HEK293 (cell line): ENCODE measurements at regions not wholly inside any gene's neighbourhood (a gene's known extent, or its start where the extent isn't known, plus 50 kb on each side); places are given as distances from the start of the nearest gene placed in this dataset.
A peak's percentile ranks its signal among the peaks of the same experiment; 100 is the strongest.
"Not testable (repeated sequence)": the region's sequence is repeated elsewhere in the genome, so short reads cannot be mapped to it uniquely, and the experiment has no call there.

Experiments used
- CTCF ChIA-PET: fragments of 350-600 bp; formaldehyde crosslinking; extraction: SDS; loops from one replicate; lab custom pipeline; 2021; ENCODE audit warnings: antibody characterized with exemption; lab: Yijun Ruan, JAX
- POLR2A ChIA-PET: fragments of 300-600 bp; formaldehyde crosslinking; extraction: SDS; loops from one replicate; lab custom pipeline; 2020; ENCODE audit warnings: antibody characterized with exemption, inconsistent platforms; lab: Yijun Ruan, JAX
- H3K27ac ChIP-seq: fragments of 200-500 bp; sonication (Bioruptor generic); 2 replicates; pipeline ENCODE4 v1.5.1; 2014; ENCODE audit warnings: low read depth, low read length, control low read depth, inconsistent platforms; ENCODE audit errors: extremely low read depth
- H3K36me3 ChIP-seq, 2 experiments: fragments of 200-500 bp in 1 of 2; sonication (Bioruptor generic) in 1 of 2; 1 replicate in 1 of 2; 2 replicates in 1 of 2; pipeline ENCODE4 v1.5.1; 2014 to 2017; ENCODE audit warnings: inconsistent platforms in 2 of 2, low read length in 2 of 2; ENCODE audit not compliant: control insufficient read depth in 2 of 2, insufficient read depth in 1 of 2
- H3K4me1 ChIP-seq: fragments of 200-500 bp; sonication (Bioruptor generic); 2 replicates; pipeline ENCODE4 v1.5.1; 2014; ENCODE audit warnings: mild to moderate bottlenecking, low read length, inconsistent platforms; ENCODE audit not compliant: control insufficient read depth, insufficient read depth
- H3K4me3 ChIP-seq: 2 replicates; pipeline ENCODE4 v1.5.1; 2011; ENCODE audit warnings: low read depth, mild to moderate bottlenecking, control low read depth, low read length, moderate library complexity
- H3K9me3 ChIP-seq: fragments of 200-500 bp; sonication (Bioruptor generic); 2 replicates; pipeline ENCODE4 v1.5.1; 2014; ENCODE audit warnings: low read depth, low read length, inconsistent platforms; ENCODE audit not compliant: control insufficient read depth, insufficient read depth
- AEBP2 ChIP-seq: fragments of 450-650 bp; formaldehyde crosslinking; IDR thresholded peaks from 2 replicates; pipeline ENCODE4 v1.5.1; 2016; ENCODE audit warnings: missing biosample characterization, missing genetic modification characterization, borderline replicate concordance
- BCL11A ChIP-seq: fragments of 450-650 bp; formaldehyde crosslinking; IDR thresholded peaks from 2 replicates; pipeline ENCODE4 v1.5.1; 2016; ENCODE audit warnings: low read depth, missing biosample characterization, missing genetic modification characterization
- ELK4 ChIP-seq: IDR thresholded peaks from 2 replicates; pipeline ENCODE4 v1.6.1; 2011; ENCODE audit warnings: mild to moderate bottlenecking, low read depth, low read length, borderline replicate concordance
- GFI1B ChIP-seq: fragments of 450-650 bp; formaldehyde crosslinking; IDR thresholded peaks from 2 replicates; pipeline ENCODE4 v1.5.1; 2016; ENCODE audit warnings: missing biosample characterization, missing genetic modification characterization
- GLI4 ChIP-seq: fragments of 450-650 bp; formaldehyde crosslinking; IDR thresholded peaks from 2 replicates; pipeline ENCODE4 v1.5.1; 2016; ENCODE audit warnings: missing biosample characterization, missing genetic modification characterization
- YY1 ChIP-seq: fragments of 450-650 bp; formaldehyde crosslinking; IDR thresholded peaks from 2 replicates; pipeline ENCODE4 v1.5.1; 2018; ENCODE audit warnings: missing biosample characterization, missing genetic modification characterization
- YY2 ChIP-seq: fragments of 450-650 bp; formaldehyde crosslinking; IDR thresholded peaks from 2 replicates; pipeline ENCODE4 v1.5.1; 2016; ENCODE audit warnings: missing biosample characterization, missing genetic modification characterization
- ZFHX2 ChIP-seq: fragments of 450-650 bp; formaldehyde crosslinking; conservative IDR thresholded peaks from 2 replicates; pipeline ENCODE4 v1.5.1; 2016; ENCODE audit warnings: missing biosample characterization, missing genetic modification characterization
- ZNF146 ChIP-seq: fragments of 450-650 bp; formaldehyde crosslinking; IDR thresholded peaks from 2 replicates; pipeline ENCODE4 v1.5.1; 2016; ENCODE audit warnings: missing biosample characterization, missing genetic modification characterization
- ZNF169 ChIP-seq: fragments of 450-650 bp; formaldehyde crosslinking; IDR thresholded peaks from 2 replicates; pipeline ENCODE4 v1.5.1; 2016; ENCODE audit warnings: missing biosample characterization, missing genetic modification characterization
- ZNF223 ChIP-seq: fragments of 450-650 bp; formaldehyde crosslinking; IDR thresholded peaks from 2 replicates; pipeline ENCODE4 v1.5.1; 2016; ENCODE audit warnings: missing biosample characterization, missing genetic modification characterization
- ZNF324 ChIP-seq: fragments of 450-650 bp; formaldehyde crosslinking; IDR thresholded peaks from 2 replicates; pipeline ENCODE4 v1.5.1; 2016; ENCODE audit warnings: missing biosample characterization, missing genetic modification characterization
- ZNF433 ChIP-seq: fragments of 450-650 bp; formaldehyde crosslinking; IDR thresholded peaks from 2 replicates; pipeline ENCODE4 v1.5.1; 2016; ENCODE audit warnings: missing biosample characterization, missing genetic modification characterization, low read depth
- ZNF501 ChIP-seq: fragments of 450-650 bp; formaldehyde crosslinking; IDR thresholded peaks from 2 replicates; pipeline ENCODE4 v1.5.1; 2016; ENCODE audit warnings: missing biosample characterization, missing genetic modification characterization
- ZNF514 ChIP-seq: fragments of 450-650 bp; formaldehyde crosslinking; IDR thresholded peaks from 2 replicates; pipeline ENCODE4 v1.5.1; 2016; ENCODE audit warnings: missing biosample characterization, missing genetic modification characterization
- ZNF518A ChIP-seq: fragments of 450-650 bp; formaldehyde crosslinking; conservative IDR thresholded peaks from 2 replicates; pipeline ENCODE4 v1.5.1; 2016; ENCODE audit warnings: low read depth, missing biosample characterization, missing genetic modification characterization
- ZNF585B ChIP-seq: fragments of 450-650 bp; formaldehyde crosslinking; IDR thresholded peaks from 2 replicates; pipeline ENCODE4 v1.5.1; 2016; ENCODE audit warnings: missing biosample characterization, missing genetic modification characterization
- ZNF660 ChIP-seq: fragments of 450-650 bp; IDR thresholded peaks from 2 replicates; pipeline ENCODE4 v1.5.1; 2018; ENCODE audit warnings: missing biosample characterization, mild to moderate bottlenecking, missing genetic modification characterization
- ZNF837 ChIP-seq: fragments of 450-650 bp; formaldehyde crosslinking; IDR thresholded peaks from 2 replicates; pipeline ENCODE4 v1.5.1; 2016; ENCODE audit warnings: missing biosample characterization, missing genetic modification characterization
- ZNF843 ChIP-seq: fragments of 450-650 bp; formaldehyde crosslinking; IDR thresholded peaks from 2 replicates; pipeline ENCODE4 v1.5.1; 2016; ENCODE audit warnings: missing biosample characterization, missing genetic modification characterization
- ZSCAN16 ChIP-seq: fragments of 450-650 bp; formaldehyde crosslinking; IDR thresholded peaks from 2 replicates; pipeline ENCODE4 v1.5.1; 2016; ENCODE audit warnings: missing biosample characterization, missing genetic modification characterization
- ZSCAN5A ChIP-seq: fragments of 450-650 bp; formaldehyde crosslinking; IDR thresholded peaks from 2 replicates; pipeline ENCODE4 v1.5.1; 2016; ENCODE audit warnings: missing biosample characterization, missing genetic modification characterization

- H3K4me1 ChIP-seq, H3K27ac ChIP-seq, H3K36me3 ChIP-seq, CTCF ChIA-PET, H3K9me3 ChIP-seq, H3K4me3 ChIP-seq, POLR2A ChIA-PET: not testable (repeated sequence)
- TF ChIP-seq ZNF146 (tag by site-specific recombination), result peak; percentile 63
Observed at GRCh38 chr13:65564561-65564960, 1665.6 kb downstream of the PCDH9 start.

GRCh38 chr13:65562305-65562704, 1667.8 kb downstream of the PCDH9 start:
- Histone ChIP-seq H3K4me1 (no peaks in the 10 kb centered on the region), H3K36me3 (no peaks in the 10 kb centered on the region), H3K4me3 (no peak overlapping the region), H3K9me3 (no peaks in the 10 kb centered on the region), H3K27ac (no peak overlapping the region)
- CTCF ChIA-PET, result no interaction called here
- POLR2A ChIA-PET, result no interaction called here
- no peak for TF ChIP-seq YY1 (tag by site-specific recombination)
- TF ChIP-seq ZSCAN16 (tag by site-specific recombination), result no peak
- no peak for TF ChIP-seq GFI1B
- no peak for TF ChIP-seq ZNF660 (tag by site-specific recombination)
- no peak for TF ChIP-seq ZNF518A (tag by site-specific recombination)
- no peak for TF ChIP-seq ZNF169 (tag by site-specific recombination)
- no peak for TF ChIP-seq ZNF324 (tag by site-specific recombination)
- no peak for TF ChIP-seq BCL11A (tag by site-specific recombination)

- no peak overlapping the region for H3K4me3 ChIP-seq
- no peaks in the 10 kb centered on the region for H3K36me3 ChIP-seq
- no peaks in the 10 kb centered on the region for H3K9me3 ChIP-seq
- no peak for TF ChIP-seq ZNF433
- TF ChIP-seq, all 188 proteins: peak for 0
- POLR2A ChIA-PET, result no interaction called here
- H3K4me1 ChIP-seq, result no peaks in the 10 kb centered on the region
- no peak overlapping the region for H3K27ac ChIP-seq
- CTCF ChIA-PET, result no interaction called here
Observed at GRCh38 chr13:65560936-65561335, 1669.2 kb downstream of the PCDH9 start.

GRCh38 chr13:65555962-65556361, 1674.2 kb downstream of the PCDH9 start:
- Histone ChIP-seq H3K27ac (no peak overlapping the region), H3K4me3 (no peak overlapping the region), H3K9me3 (no peaks in the 10 kb centered on the region), H3K36me3 (no peaks in the 10 kb centered on the region), H3K4me1 (no peaks in the 10 kb centered on the region)
- ChIA-PET CTCF (no interaction called here), POLR2A (no interaction called here)
- TF ChIP-seq GLI4 (tag by site-specific recombination) (no peak), ZNF837 (no peak), ZSCAN5A (no peak), ZNF501 (tag by site-specific recombination) (no peak), ZNF585B (no peak), ZNF843 (no peak), ZFHX2 (tag by site-specific recombination) (no peak), YY2 (tag by site-specific recombination) (no peak), ZNF223 (tag by site-specific recombination) (no peak), ZNF514 (tag by site-specific recombination) (no peak), AEBP2 (tag by site-specific recombination) (no peak), ELK4 (no peak)
